SIG-M5 treated with dmso at 0.1 percent for 504 hours (cell line): ENCODE measurements at regions not wholly inside any gene's neighbourhood (a gene's known extent, or its start where the extent isn't known, plus 50 kb on each side); places are given as distances from the start of the nearest gene placed in this dataset.

Experiments used
- DNase-seq: peaks from one replicate; lab custom pipeline; 2025; ENCODE audit not compliant: unreplicated experiment; lab: John Stamatoyannopoulos, UW

GRCh38 chr13:30844548-30845296 lies 61.3 kb upstream of the MEDAG start:
- DNase-seq, result no peak

- peak; percentile 30 for DNase-seq
Observed at GRCh38 chr13:30845297-30846214, 60.5 kb upstream of the MEDAG start.

GRCh38 chr13:30846311-30846710 lies 59.8 kb upstream of the MEDAG start:
- no peak for DNase-seq

GRCh38 chr13:30846866-30847265 lies 59.2 kb upstream of the MEDAG start:
- no peak for DNase-seq

GRCh38 chr13:30847650-30848307 lies 58.3 kb upstream of the MEDAG start:
- DNase-seq, result no peak

- DNase-seq, result no peak
Observed at GRCh38 chr13:30848332-30849027, 57.6 kb upstream of the MEDAG start.

GRCh38 chr13:30849611-30850010 lies 56.5 kb upstream of the MEDAG start:
- DNase-seq, result no peak

- DNase-seq, result no peak
Observed at GRCh38 chr13:30850204-30850866, 55.7 kb upstream of the MEDAG start.

- DNase-seq, result no peak
Observed at GRCh38 chr13:30850867-30851211, 55.2 kb upstream of the MEDAG start.

- DNase-seq, result peak; percentile 57
Observed at GRCh38 chr13:30851697-30852096, 54.4 kb upstream of the MEDAG start.

GRCh38 chr13:30855569-30855968 lies 50.5 kb upstream of the MEDAG start:
- no peak for DNase-seq

- no peak for DNase-seq
Observed at GRCh38 chr13:30856005-30856790, 49.9 kb upstream of the MEDAG start.
